GM19035 (cell line): ENCODE measurements at regions not wholly inside any gene's neighbourhood (a gene's known extent, or its start where the extent isn't known, plus 50 kb on each side); places are given as distances from the start of the nearest gene placed in this dataset.

Source experiments
- ATAC-seq: cut with Tn5 transposase; IDR thresholded peaks from one replicate; pipeline ENCODE4 v1.9.1; 2021; ENCODE audit not compliant: unreplicated experiment

DNA sequence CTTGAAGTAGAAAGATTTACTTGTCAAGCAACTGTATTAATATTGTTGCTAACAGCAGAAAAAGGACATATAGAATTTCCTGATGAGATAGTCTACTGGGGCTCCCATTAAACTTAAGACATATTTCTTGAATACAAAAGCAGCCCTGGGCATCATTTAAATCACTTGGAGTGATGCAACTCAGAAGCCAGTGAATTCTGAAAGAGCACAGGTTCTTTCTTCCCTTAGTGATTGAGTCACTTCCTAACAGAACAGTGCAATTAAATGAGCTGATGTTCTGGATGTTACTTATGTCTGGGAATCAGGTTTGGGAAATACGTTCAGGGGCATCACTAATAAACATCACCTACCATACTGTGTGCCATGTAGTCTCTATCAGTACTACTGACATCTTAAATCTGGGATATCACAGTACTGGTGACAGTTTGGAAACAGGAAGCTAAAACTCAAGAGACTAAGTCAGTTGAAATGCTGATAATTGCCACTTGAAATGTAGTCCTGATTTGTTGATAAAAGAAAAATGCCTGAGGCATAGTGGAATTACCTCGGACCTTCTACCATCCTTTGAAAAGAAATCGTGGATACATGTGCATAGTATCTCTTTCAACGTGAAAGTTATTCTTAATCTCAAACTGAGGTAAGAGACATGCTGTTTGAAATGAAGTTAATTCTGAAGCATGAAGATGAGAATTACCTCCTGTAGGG, 249.2 kb upstream of the GPRIN3 start:
- ATAC-seq, result no peak

DNA sequence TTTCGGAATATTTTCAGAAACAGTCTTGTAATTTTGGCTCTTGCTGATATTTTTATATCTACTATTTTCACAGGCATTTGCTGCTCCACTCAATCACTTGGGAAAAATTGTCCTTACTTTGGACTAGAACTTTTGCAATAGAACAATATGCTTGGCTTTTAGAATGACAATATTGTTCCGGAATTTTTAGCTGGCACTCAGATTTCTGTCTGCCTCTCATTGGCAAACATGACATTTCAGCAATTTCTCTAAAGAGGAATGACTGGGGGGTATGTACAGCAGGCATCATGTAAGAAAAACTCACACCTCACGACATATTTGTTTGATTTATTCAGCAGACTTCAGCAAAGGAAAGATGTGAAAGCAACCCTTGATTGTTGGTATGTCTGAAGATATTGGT, 243.6 kb upstream of the GPRIN3 start:
- ATAC-seq, result no peak

DNA sequence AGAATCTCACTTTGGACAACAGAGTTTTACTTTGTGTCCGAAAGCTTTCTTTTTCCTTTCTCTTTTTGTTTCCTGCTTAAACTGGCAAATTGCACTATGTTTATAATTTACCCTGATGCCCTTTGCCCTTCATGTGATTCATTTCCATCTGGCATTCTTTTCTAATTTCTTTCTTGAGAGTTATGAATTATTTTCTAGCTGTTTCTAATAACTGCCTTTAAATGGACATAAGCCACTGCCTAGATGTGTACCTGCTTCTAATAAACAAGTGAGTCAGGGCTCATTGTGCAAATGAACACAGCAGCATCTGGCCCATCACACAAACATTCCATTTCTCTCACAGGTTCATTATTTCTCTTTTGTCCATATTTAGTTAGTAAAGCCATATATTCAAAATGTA, 242.3 kb upstream of the GPRIN3 start:
- no peak for ATAC-seq

DNA sequence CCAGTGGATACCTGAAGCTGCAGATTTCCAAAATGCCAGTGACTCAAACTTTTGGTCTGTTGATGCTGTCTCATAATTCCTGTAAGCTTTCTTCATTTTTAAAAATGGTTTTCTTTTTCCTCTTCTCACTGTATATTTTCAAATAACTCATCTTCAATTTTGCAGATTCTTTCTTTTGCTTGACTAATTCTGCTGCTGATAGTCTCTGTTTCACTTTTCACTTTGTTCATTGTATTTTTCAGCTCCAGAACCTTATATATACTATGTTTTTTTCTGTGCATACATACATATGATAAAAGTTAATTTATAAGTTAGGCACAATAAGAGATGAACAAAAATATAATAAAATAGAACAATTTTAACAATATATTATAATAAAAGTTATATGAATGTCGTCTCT, 237.7 kb upstream of the GPRIN3 start:
- ATAC-seq, result no peak

DNA sequence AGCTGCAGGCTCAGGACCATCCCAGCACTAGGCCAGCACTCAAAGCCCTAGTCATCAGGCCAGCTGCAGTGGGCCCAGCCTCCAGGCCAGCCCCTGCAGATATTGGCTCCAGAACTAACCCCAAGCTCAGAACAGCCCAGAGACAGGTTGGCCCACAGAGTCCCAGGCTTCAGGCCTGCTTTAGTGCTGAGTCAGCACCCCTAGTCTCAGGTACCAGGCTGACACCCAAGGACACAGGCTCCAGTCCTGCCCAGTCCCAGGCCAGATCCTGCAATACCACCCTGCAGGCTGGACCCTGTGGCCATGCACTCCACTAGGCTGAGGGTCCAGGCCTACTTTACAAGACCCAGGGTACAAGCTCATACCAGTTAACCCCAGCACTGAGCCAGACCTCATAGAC, 234.4 kb upstream of the GPRIN3 start:
- ATAC-seq, result no peak

DNA sequence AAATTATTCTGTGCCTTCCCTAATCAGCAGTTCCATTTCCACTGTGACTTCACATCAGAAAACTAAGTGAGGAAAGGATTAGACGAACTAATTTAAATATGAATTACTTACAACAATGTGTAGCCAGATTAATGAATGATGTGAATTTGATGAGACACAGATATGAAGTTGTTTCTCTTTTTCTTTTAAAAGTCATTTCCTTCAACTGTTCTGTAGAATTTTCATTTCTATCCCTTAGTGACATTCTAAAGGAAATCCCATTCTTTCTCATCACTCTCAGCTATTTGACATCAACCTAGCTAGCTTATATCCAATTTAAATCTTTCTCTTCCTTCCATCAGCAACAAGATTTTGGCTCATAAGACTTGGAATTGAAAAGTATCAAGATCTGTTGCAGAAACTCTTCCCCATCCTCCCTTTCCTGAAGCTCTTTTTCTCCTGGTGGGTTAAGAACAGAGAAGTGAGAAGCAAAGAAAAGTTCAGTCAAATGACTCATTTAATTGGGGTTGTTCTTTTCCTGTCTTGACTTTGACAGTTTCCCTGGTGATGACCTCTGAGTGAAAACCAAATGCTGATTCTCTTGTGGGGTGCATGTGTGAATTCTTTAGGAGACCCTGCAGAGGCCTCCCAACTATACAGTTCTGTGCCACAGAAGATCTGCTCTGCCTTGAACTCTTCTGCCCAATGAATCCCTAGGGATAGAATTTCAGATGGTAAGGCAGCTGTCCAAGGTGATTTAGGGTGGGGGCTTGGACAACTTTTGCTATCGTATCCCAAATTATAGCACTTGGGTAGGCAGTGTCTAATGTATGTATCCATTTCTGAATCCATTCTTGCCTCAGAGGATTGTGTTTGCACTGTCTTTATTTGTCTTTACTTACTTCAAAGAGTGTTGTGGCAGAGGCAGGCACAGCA, 232.5 kb upstream of the GPRIN3 start:
- no peak for ATAC-seq

DNA sequence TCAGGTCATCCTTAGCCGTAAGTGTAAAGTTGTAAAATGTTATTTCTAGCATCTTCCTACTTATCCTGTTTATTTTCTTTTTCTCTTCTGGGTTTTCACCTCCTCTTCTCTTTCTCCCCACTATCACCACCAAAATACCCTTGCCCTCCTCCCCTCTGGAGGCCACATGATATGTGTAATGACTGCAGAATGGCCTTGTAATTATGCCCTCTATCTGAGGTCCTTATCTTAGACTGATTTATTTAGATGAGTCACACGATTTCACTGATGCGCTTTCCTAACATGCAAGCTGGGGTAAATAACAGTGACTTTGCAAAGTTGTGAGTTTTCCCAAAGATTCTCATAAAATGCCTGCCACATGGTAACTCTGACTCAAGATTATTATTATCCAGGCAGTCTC, 231.8 kb upstream of the GPRIN3 start:
- ATAC-seq, result no peak

DNA sequence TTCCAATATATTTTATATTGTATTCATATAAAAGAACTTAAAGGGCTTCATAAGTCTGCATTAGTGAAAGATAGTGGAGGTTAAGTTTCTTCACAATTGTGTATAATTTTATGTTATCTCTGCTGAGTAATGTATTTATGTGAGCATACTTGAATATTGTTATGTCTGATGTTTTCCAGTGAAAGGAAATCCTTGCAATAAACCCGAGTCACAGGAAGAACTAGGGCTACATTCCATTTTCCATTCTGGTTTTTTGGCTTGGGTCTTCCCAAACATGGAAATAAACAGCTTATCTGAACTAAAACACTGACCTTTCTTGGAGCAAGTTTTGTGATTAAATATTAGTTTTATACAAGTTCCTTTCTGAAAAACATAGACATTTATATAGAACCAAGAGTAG, 231.3 kb upstream of the GPRIN3 start:
- ATAC-seq, result no peak

DNA sequence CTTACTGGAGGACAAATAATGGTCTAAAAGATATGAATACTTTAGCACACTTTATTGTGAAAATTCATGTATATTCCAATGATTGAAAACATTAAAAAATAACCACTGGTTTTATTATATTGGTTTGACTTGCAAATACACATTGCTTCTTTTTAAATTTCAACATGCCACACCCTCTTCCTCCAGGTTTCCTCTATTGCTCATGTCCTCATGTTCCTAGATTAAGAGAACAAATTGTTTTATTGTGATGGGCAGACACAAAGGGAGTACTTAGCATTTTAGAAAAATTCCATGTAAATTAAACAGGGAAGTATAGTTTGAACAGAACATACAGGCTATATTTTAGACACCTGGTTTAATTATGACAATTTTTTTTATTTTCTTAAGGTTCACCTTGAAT, 230.6 kb upstream of the GPRIN3 start:
- no peak for ATAC-seq

DNA sequence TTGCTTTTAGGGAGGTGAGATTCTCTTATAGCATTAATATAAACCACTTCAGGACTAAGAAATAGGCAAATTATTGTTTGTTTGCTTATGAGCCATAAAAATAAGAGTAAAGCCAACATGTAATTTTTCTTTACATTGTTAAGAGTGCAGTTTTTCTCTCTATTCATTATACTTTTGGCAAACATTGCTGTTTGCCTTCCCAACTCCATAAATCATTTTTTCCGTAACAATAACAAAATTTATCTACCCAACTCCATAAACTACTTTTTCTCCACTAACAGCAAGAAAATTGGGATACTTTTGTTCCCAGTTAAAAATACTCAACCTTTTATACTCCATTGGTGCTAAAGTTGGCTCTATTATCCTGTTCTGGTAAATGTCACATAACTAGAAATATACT, 229.7 kb upstream of the GPRIN3 start:
- ATAC-seq, result no peak

DNA sequence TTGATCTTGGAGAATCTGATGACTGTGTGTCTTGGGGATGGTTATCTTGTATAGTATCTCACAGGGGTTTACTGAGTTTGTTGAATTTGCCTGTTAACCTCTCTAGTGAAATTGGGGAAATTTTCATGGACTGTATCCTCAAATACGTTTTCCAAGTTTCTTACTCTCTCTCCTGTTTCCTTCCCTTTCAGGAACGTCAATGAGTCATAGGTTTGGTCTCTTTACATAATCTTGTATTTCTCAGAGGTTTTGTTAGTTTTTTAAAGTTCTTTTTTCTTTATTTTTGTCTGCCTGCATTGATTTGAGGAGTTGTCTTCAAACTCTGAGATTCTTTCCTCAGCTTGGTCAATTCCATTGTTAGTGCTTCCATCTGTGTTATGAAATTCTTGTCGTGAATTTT, 227.7 kb upstream of the GPRIN3 start:
- ATAC-seq, result no peak

DNA sequence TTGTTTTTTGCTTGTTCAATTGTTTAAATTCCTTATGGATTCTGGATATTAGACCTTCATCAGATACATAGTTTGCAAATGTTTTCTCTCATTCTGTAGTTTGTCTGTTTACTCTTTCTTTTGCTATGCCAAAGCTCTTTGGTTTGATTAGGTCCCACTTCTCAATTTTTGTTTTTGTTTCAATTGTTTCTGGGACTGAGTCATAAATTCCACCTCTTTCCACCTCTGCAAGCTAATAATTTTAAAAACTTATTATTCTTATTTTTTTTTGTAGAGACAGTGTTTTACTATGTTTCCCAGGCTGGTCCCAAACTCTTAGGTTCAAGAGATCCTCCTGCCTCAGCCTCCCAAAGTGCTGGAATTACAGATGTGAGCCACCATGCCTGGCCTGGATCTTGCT, 226.8 kb upstream of the GPRIN3 start:
- no peak for ATAC-seq

DNA sequence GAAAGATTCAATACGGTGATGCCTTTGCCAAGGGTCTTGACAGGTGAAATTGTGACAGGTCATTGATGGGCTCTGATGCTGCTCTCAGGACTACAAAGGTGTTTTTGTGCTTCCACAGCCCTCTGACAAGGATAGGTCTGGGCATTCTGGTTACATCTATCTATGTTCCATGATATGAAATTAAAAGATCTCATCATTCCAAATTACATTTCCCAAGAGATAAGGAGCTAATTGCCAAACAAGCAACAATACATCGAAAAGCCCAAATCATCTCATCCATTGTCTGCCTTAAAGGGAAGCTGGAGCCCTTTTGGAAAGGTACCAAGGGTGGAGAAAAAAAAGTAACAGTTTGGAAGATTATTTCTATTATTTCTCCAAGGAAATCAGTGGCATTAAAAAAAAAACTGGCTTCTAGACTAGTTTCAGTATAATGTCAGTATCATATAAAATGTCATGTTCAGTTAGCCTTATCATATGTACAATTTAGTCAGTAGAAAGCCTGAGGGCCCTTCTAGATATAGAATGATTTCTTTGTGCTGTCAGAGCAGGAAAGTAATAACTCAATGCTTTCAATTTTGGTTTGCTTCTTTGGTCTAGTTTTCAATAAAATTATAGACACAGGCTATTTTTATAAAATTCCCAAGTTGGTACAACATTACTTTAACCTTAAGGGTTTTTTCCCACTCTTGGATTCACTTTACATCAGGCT, 224.5 kb upstream of the GPRIN3 start:
- no peak for ATAC-seq

DNA sequence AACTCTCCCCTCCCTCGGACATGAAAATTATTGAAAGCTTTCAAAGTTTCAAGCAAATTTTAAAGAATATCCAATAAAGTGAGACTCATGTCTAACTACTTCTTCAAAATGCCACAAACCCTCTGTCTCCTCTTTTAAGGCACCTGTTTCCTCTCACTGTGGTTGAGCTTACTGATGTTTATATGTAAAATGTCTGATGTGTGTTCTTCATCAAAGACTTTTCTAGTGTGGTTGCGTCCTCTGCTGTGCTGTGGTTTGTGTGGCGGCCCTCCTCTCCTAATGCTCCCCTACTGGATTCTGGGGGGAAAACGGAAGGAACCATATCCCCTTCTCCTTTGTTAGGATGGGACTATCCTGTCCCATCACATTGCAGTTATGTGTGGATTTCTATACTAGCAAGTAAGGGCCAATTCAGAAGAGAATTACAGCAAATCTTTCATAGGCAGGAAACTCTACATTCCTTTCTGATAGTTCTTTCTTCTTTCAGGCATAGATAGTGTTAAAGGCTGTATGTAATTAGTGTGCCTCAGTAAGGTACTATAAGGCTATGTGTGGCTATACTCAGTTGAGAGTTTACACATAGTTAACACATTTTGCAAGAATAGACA, 221.0 kb upstream of the GPRIN3 start:
- ATAC-seq, result no peak

DNA sequence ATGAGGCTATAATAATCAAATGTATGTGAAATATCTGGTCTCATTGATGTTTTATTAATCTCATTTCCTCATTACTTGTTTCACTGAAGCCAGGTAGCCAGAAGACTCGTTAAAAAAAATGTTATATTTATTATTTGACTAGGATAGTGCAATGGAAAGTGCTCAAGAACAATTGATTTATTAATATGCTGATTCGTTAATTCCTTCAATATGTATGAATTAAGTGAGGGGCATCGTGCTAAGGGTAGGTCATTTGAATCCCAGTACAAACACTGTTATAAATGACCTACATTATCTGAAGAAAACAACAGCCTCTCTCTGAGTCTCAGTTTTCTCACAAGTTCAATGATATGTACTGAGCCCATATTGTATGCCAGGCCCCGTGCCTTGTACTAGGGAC, 214.2 kb upstream of the GPRIN3 start:
- ATAC-seq, result no peak

DNA sequence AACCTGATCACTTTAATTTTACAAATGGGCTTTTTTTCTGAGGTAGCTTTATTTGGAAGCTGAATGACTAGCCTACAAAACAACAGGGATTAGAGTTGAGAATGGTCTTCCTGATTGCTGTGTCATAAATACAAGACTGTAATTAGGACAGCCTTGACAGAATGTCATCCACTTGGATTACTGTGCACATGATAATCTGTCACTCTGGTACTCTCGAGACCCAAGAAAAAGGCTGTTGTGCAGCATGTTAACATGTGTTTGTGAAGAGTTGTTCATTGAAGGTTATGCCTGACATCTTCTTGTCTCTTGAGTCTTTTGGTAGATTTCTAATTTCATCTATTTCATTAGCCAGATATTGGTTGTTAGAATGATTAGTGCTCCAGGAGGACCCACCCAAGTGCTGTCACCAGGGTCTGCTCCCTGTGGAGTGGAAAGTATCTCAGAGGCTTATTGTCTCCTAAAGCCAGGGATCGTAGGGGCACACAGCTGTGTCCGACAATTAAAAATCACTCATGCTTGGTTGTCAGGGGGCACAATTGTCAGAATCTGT, 212.2 kb upstream of the GPRIN3 start:
- ATAC-seq, result no peak

DNA sequence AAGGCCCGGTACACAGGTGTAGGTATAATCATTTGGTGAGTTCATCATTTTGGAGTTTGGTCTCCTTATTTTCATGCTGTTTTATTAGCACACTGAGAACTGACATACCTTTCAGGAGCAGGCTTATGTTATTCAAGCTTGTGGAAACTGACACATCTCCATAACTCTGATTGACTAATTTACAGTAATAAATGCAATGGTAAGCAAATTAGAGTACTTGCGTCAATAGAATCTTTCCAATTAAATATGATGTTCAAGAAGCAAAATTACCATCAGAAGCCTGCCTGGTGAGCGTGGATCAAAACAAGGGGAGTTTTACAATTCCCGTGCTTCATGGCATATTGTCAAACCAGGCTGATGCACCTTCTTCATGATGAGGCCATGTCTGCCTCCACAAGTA, 210.7 kb upstream of the GPRIN3 start:
- ATAC-seq, result no peak

DNA sequence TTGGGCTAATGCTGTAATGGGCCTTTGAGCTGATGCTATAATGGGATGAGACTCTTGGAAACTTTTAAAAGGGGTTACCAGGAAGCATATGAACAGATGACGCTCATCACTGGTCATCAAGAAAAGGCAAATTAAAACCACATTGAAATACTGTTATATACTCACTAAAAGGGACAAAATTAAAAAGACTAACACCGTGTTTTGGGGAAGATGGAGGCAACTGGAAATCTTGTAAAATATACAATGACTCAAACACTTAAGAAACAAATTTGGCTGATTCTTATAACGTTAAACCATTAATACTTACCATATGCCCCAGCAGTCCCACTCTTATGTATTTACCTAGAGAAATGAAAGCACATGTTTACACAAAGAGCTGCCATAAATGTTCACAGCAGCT, 207.2 kb upstream of the GPRIN3 start:
- no peak for ATAC-seq

DNA sequence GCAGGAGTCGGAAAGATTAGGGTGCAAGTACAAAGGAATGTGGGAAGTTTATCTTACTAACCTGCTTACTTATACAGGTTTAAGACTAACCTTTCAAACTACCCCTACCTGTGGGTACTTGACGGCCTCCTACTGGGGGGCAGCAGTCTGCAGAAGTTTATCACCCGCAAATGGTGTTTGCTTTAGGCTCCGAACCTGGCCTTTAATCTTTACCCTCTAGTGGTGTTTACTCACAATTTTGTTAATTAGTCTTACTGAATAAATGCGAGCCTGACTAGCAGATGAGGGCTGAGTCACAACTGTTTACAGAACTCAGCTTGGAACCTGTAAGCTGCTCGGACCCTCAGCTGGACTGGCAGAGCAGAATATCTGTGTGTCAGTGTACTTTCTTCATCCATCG, 204.2 kb upstream of the GPRIN3 start:
- ATAC-seq, result no peak

DNA sequence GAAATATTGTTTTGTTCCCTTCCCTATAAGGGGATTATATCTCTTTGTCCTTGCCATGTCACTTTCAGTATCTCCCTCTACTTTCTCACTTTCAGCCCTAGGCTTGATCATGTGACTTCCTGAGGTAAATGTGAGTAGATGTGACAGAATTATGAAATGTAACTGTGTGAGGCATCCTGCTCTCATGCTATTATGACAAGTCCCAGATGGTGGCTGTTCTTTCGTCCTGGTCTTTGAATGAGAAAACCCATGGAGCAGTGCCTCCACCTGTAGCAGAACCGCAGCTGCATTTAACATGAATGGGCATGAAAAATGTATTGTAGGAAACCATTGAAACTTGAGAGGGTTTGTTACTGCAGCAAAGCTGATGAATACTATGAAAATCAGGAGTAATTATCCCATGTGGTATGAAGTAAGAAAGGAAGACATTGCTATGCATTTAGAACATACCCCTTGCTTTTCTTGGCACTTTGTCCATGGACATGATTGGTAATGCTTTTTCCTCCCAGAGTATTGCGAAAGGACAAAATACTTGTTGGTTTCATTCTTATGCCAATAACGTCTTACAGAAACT, 202.2 kb upstream of the GPRIN3 start:
- peak; percentile 99 for ATAC-seq
